Smooth muscle cell (in vitro differentiated cells): ENCODE measurements at regions not wholly inside any gene's neighbourhood (a gene's known extent, or its start where the extent isn't known, plus 50 kb on each side); places are given as distances from the start of the nearest gene placed in this dataset.

Experiments used
- DNase-seq: peaks from one replicate; lab custom pipeline; 2025; ENCODE audit not compliant: unreplicated experiment; lab: John Stamatoyannopoulos, UW
- H2AFZ ChIP-seq: fragments of 200-600 bp; sonication (generic); 2 replicates; pipeline ENCODE4 v1.6.0; 2016; ENCODE audit warnings: antibody characterized with exemption, low read depth, mild to moderate bottlenecking
- H3F3A ChIP-seq: fragments of 200-600 bp; sonication (generic); 2 replicates; pipeline ENCODE4 v1.6.0; 2017; ENCODE audit warnings: antibody characterized with exemption, low read depth
- H3K27ac ChIP-seq: fragments of 200-600 bp; sonication (generic); 2 replicates; pipeline ENCODE4 v1.5.1; 2016; ENCODE audit warnings: low read depth, mild to moderate bottlenecking
- H3K27me3 ChIP-seq: fragments of 200-600 bp; sonication (generic); 2 replicates; pipeline ENCODE4 v1.6.1; 2016; ENCODE audit warnings: low read depth, mild to moderate bottlenecking
- H3K36me3 ChIP-seq: fragments of 200-600 bp; sonication (generic); 2 replicates; pipeline ENCODE4 v1.5.1; 2016; ENCODE audit warnings: low read depth
- H3K4me1 ChIP-seq: fragments of 200-600 bp; sonication (generic); 2 replicates; pipeline ENCODE4 v1.5.1; 2016; ENCODE audit warnings: low read depth
- H3K4me2 ChIP-seq: fragments of 200-600 bp; sonication (generic); 2 replicates; pipeline ENCODE4 v1.6.0; 2016; ENCODE audit warnings: mild to moderate bottlenecking
- H3K4me3 ChIP-seq: fragments of 200-600 bp; sonication (generic); 2 replicates; pipeline ENCODE4 v1.5.1; 2016; ENCODE audit warnings: mild to moderate bottlenecking
- H3K79me2 ChIP-seq: fragments of 200-600 bp; sonication (generic); 2 replicates; pipeline ENCODE4 v1.6.0; 2016; ENCODE audit warnings: low read depth, mild to moderate bottlenecking
- H3K9ac ChIP-seq: fragments of 200-600 bp; sonication (generic); 2 replicates; pipeline ENCODE4 v1.6.0; 2016; ENCODE audit warnings: low read depth
- H3K9me3 ChIP-seq: fragments of 200-600 bp; sonication (generic); replicated peaks from 2 replicates; pipeline ENCODE4 v1.5.1; 2016; ENCODE audit warnings: low read depth
- H4K20me1 ChIP-seq: fragments of 200-600 bp; sonication (generic); 2 replicates; pipeline ENCODE4 v1.6.0; 2016; ENCODE audit warnings: low read depth
- WGBS: methylation state at CpG from one replicate; pipeline ENCODE4 v1.1.7; 2016; ENCODE audit warnings: low lambda C conversion rate; 5-methylcytosine and 5-hydroxymethylcytosine counted together
- TF ChIP-seq, protein P1 (sequence below): fragments of 200-600 bp; sonication (generic); IDR thresholded peaks from 2 replicates; pipeline ENCODE4 v1.5.1; 2017; ENCODE audit warnings: borderline replicate concordance, mild to moderate bottlenecking, antibody characterized with exemption; ENCODE audit not compliant: insufficient read depth, poor library complexity, severe bottlenecking

DNA sequence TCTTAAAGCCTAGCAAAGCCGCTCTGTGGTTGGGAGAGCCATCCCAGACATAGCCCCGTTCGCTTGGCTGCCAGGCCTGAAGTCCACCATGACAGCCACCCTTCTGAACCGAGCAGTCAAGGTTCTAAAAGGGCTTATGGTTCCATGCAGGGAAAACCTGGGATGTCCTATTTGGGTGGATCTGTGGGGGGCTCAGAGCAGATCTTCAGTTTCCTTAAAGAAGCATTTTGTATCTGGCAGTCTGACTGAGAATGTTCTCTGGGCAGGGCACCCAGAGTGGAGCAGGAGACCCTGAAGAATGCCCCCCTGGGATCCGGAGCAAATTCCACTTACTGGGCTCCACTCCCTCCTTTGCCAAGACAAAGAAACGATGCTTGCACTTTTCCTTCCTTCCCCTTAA, 127.2 kb downstream of the IRX5 start:
- no peak for DNase-seq
- TF ChIP-seq, protein P1, sequence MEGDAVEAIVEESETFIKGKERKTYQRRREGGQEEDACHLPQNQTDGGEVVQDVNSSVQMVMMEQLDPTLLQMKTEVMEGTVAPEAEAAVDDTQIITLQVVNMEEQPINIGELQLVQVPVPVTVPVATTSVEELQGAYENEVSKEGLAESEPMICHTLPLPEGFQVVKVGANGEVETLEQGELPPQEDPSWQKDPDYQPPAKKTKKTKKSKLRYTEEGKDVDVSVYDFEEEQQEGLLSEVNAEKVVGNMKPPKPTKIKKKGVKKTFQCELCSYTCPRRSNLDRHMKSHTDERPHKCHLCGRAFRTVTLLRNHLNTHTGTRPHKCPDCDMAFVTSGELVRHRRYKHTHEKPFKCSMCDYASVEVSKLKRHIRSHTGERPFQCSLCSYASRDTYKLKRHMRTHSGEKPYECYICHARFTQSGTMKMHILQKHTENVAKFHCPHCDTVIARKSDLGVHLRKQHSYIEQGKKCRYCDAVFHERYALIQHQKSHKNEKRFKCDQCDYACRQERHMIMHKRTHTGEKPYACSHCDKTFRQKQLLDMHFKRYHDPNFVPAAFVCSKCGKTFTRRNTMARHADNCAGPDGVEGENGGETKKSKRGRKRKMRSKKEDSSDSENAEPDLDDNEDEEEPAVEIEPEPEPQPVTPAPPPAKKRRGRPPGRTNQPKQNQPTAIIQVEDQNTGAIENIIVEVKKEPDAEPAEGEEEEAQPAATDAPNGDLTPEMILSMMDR, result no peak
- Histone ChIP-seq H3K4me2 (no peak overlapping the region), H3K79me2 (no peaks in the 10 kb centered on the region), H3K4me1 (peaks cover 10% of the 10 kb centered on the region), H3K9ac (no peak overlapping the region), H3F3A (no peaks in the 10 kb centered on the region), H3K4me3 (no peak overlapping the region), H3K27me3 (peaks cover 40% of the 10 kb centered on the region), H2AFZ (no peak overlapping the region), H3K36me3 (no peaks in the 10 kb centered on the region), H3K9me3 (no peaks in the 10 kb centered on the region), H3K27ac (no peak overlapping the region), H4K20me1 (no peaks in the 10 kb centered on the region)
- WGBS, result 91% methylated on average over 6 of the region's 6 CpGs

DNA sequence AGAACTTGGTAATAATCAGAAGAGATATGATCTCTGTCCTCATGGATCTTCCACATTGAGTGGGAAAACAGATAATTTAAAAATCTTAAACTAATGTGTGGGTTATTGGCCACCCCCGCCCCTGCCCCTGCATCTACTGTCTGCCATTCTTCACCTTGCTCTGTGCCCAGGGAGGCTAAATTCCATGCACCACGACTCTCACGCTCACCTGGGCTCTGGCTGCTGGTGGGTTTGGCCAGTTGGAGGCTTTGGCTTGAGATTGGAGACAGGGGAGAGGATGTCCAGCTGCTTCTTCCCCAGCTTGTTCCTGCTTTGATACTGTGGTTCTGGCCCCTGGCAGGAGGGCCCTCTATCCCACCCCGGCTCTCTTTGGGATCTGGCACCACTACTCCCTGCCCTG, 127.9 kb downstream of the IRX5 start:
- Histone ChIP-seq H2AFZ (no peak overlapping the region), H3K27me3 (peaks cover 40% of the 10 kb centered on the region), H3K9ac (no peak overlapping the region), H3K4me1 (peaks cover 10% of the 10 kb centered on the region), H3K4me3 (no peak overlapping the region), H3F3A (no peaks in the 10 kb centered on the region), H3K4me2 (no peak overlapping the region), H4K20me1 (no peaks in the 10 kb centered on the region), H3K36me3 (no peaks in the 10 kb centered on the region), H3K79me2 (no peaks in the 10 kb centered on the region), H3K27ac (no peak overlapping the region), H3K9me3 (no peaks in the 10 kb centered on the region)
- no peak for DNase-seq
- TF ChIP-seq, protein P1, result no peak
- WGBS, result 92% methylated on average over 4 of the region's 4 CpGs

DNA sequence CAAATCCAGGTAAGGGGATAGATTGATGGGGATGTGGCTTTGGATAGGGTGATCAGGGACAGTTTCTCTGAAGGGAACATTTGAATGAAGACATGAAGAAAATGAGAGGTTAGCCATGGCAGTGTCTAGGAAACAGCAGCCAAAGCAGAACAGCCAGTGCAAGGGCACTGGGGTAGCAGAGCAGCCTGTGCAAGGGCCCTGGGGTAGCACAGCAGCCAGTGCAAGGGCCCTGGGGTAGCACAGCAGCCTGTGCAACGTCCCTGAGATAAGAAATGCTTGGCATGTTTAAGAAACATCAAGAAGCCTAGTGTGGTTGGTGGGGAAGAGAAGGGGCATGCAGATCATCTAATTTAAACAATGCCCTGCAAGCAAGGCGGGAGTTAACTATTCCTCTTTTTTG, 128.5 kb downstream of the IRX5 start:
- no peaks in the 10 kb centered on the region for H3F3A ChIP-seq
- 78% methylated on average over 2 of the region's 2 CpGs for WGBS
- H3K27me3 ChIP-seq, result peaks cover 45% of the 10 kb centered on the region
- no peaks in the 10 kb centered on the region for H3K9me3 ChIP-seq
- H4K20me1 ChIP-seq, result no peaks in the 10 kb centered on the region
- DNase-seq, result no peak
- no peak overlapping the region for H3K9ac ChIP-seq
- H3K4me2 ChIP-seq, result no peak overlapping the region
- H3K79me2 ChIP-seq, result no peaks in the 10 kb centered on the region
- H3K36me3 ChIP-seq, result no peaks in the 10 kb centered on the region
- H3K27ac ChIP-seq, result no peak overlapping the region
- no peak overlapping the region for H3K4me3 ChIP-seq
- TF ChIP-seq, protein P1, result no peak
- no peak overlapping the region for H2AFZ ChIP-seq
- peaks cover 10% of the 10 kb centered on the region for H3K4me1 ChIP-seq

DNA sequence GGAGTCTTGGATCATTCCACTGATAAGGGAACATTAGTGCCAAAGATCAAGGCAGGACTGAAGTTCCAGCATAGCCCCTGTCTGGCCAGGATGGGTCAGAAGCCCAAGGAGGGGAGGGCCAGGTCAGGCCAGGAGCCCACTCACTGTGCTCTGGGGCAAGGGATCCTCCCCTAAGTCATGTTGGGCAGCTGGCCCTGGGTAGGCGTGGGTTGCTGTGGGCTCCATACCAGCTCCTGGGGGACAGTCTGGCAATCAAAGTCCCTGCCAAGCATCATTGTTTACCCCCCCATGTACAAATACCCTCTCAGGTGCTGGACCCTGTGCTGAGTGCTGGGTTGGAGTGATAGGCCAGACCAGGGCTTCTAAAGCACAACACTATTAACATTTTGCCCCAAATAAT, 130.5 kb downstream of the IRX5 start:
- TF ChIP-seq, protein P1, result no peak
- Histone ChIP-seq H3K27me3 (peaks cover 41% of the 10 kb centered on the region), H3K27ac (no peak overlapping the region), H4K20me1 (no peaks in the 10 kb centered on the region), H3K4me1 (peaks cover 10% of the 10 kb centered on the region), H3K36me3 (no peaks in the 10 kb centered on the region), H3K79me2 (no peaks in the 10 kb centered on the region), H3K9ac (no peak overlapping the region), H3F3A (no peaks in the 10 kb centered on the region), H3K4me2 (no peak overlapping the region), H3K4me3 (no peak overlapping the region), H2AFZ (no peak overlapping the region), H3K9me3 (peaks cover 5% of the 10 kb centered on the region)
- 92% methylated on average over 1 of the region's 1 CpG for WGBS
- no peak for DNase-seq
